Duodenal mucosa (tissue), 2 donors: ENCODE measurements at regions not wholly inside any gene's neighbourhood (a gene's known extent, or its start where the extent isn't known, plus 50 kb on each side); places are given as distances from the start of the nearest gene placed in this dataset.

ENCODE experiments used
- H3K27ac ChIP-seq: one replicate; pipeline ENCODE4 v1.7.0; 2013; ENCODE audit warnings: low read depth, low read length
- H3K27me3 ChIP-seq, 2 donors: one replicate each; pipeline ENCODE4 v1.7.0; 2013; ENCODE audit warnings: low read length in 2 of 2, control low read depth in 1 of 2; ENCODE audit not compliant: insufficient read depth in 2 of 2, control insufficient read depth in 1 of 2
- H3K36me3 ChIP-seq, 2 donors: one replicate each; pipeline ENCODE4 v1.7.0; 2013; ENCODE audit warnings: low read length in 2 of 2, control low read depth in 1 of 2; ENCODE audit not compliant: insufficient read depth in 2 of 2, control insufficient read depth in 1 of 2
- H3K4me1 ChIP-seq, 2 donors: one replicate each; pipeline ENCODE4 v1.7.0; 2013; ENCODE audit warnings: low read length in 2 of 2, control low read depth in 1 of 2; ENCODE audit not compliant: insufficient read depth in 2 of 2, control insufficient read depth in 1 of 2
- H3K4me3 ChIP-seq, 2 donors: one replicate each; pipeline ENCODE4 v1.7.0; 2013; ENCODE audit warnings: low read length in 2 of 2, low read depth in 1 of 2
- H3K9ac ChIP-seq, 2 donors: one replicate each; pipeline ENCODE4 v1.7.0; 2013; ENCODE audit warnings: low read length in 2 of 2, low read depth in 1 of 2
- H3K9me3 ChIP-seq, 2 donors: one replicate each; pipeline ENCODE4 v1.7.0; 2013; ENCODE audit warnings: low read length in 2 of 2, control low read depth in 1 of 2; ENCODE audit not compliant: control insufficient read depth in 1 of 2

- no peaks in the 10 kb centered on the region for H3K4me1 ChIP-seq
- no peaks in the 10 kb centered on the region for H3K36me3 ChIP-seq
- no peaks in the 10 kb centered on the region for H3K27me3 ChIP-seq
- H3K9me3 ChIP-seq, result no peaks in the 10 kb centered on the region
- no peak overlapping the region for H3K4me3 ChIP-seq
- no peak overlapping the region for H3K27ac ChIP-seq
- no peak overlapping the region for H3K9ac ChIP-seq
These were observed 68.7 kb upstream of the RAD23B start for GRCh38 chr9:107214381-107214780.

GRCh38 chr9:107214915-107215314 lies 68.2 kb upstream of the RAD23B start:
- no peak overlapping the region for H3K9ac ChIP-seq
- no peaks in the 10 kb centered on the region for H3K36me3 ChIP-seq
- H3K27me3 ChIP-seq, result no peaks in the 10 kb centered on the region
- H3K4me3 ChIP-seq, result no peak overlapping the region
- H3K4me1 ChIP-seq, result no peaks in the 10 kb centered on the region
- H3K27ac ChIP-seq, result no peak overlapping the region
- no peaks in the 10 kb centered on the region for H3K9me3 ChIP-seq

DNA sequence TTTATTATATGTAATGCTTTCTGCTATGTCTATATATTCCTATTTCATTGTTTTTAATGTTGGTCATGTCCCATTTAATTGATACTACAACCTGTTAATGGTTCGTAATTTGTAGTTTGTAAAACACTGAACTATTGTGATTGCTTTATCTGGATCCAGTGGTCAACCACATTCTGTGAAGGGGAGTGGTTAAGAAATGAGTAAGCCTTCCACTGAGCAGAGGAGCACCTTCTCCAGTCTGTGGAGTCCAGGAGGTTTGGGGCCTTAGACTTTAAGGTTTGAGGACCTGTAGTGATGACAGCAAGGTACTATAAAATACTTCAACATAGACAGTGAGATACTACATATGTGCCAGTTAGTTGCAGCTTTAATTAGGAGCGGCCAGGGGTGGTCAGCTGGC lies 67.7 kb upstream of the RAD23B start:
- no peak overlapping the region for H3K4me3 ChIP-seq
- H3K9me3 ChIP-seq, result no peaks in the 10 kb centered on the region
- H3K4me1 ChIP-seq, result no peaks in the 10 kb centered on the region
- H3K36me3 ChIP-seq, result no peaks in the 10 kb centered on the region
- H3K27ac ChIP-seq, result no peak overlapping the region
- no peaks in the 10 kb centered on the region for H3K27me3 ChIP-seq
- no peak overlapping the region for H3K9ac ChIP-seq

DNA sequence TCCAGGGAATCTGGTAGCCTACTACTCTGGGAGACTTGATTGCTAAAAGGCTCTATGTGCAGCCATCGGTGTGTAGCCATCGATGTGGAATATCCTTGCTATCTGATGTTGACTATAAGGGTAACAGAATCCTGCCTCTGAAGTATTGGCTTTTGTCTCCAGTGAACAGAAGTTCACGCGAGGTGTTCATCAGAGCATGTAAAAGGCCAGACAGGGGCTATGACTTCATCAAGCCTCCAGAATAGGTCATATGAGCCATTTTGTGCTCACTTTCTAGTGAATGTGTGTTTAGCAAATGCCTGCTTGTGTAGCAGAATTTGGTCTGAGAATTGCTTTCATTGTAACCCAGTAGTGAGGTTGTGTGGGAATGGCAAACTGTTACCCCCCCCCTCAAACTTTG lies 66.8 kb upstream of the RAD23B start:
- Histone ChIP-seq H3K27ac (no peak overlapping the region), H3K9ac (no peak overlapping the region), H3K4me1 (no peaks in the 10 kb centered on the region), H3K27me3 (no peaks in the 10 kb centered on the region), H3K9me3 (no peaks in the 10 kb centered on the region), H3K4me3 (no peak overlapping the region), H3K36me3 (no peaks in the 10 kb centered on the region)

- no peak overlapping the region for H3K4me3 ChIP-seq
- H3K4me1 ChIP-seq, result peaks cover 6 to 7% of the 10 kb centered on the region in 2 donors
- no peak overlapping the region for H3K27ac ChIP-seq
- no peaks in the 10 kb centered on the region for H3K36me3 ChIP-seq
- H3K27me3 ChIP-seq, result no peaks in the 10 kb centered on the region
- no peaks in the 10 kb centered on the region for H3K9me3 ChIP-seq
- no peak overlapping the region for H3K9ac ChIP-seq
These were observed 64.1 kb upstream of the RAD23B start for GRCh38 chr9:107218829-107219485.

DNA sequence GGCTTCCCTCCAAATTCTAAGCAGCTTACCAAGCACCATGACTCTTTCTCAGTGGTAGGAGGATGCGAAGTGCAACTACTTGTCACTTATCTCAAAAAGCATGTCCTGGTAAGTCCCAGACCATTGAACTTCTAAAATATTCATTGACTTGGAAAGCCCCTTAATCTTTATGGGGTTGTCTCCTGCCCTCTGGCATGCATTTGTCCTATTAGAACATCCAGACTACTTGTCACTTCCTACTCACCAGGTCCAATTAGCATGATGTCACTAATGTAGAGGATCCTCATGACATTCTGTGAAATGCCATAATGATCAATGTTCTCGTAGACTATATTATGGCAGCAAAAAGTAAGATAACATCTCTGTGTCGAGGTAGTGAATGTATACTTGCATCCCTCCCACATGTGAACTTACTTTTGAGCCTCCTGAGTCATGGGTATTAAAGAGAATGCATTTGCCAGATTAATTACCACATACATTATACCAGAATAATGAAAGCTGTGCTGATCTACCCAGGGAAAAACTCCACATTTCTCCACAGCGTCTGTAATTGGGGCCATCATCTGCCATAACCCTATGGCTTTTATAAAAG lies 63.5 kb upstream of the RAD23B start:
- Histone ChIP-seq H3K9ac (no peak overlapping the region), H3K27ac (no peak overlapping the region), H3K36me3 (no peaks in the 10 kb centered on the region), H3K9me3 (no peaks in the 10 kb centered on the region), H3K27me3 (no peaks in the 10 kb centered on the region), H3K4me3 (no peak overlapping the region), H3K4me1 (peaks cover 6 to 7% of the 10 kb centered on the region in 2 donors)

DNA sequence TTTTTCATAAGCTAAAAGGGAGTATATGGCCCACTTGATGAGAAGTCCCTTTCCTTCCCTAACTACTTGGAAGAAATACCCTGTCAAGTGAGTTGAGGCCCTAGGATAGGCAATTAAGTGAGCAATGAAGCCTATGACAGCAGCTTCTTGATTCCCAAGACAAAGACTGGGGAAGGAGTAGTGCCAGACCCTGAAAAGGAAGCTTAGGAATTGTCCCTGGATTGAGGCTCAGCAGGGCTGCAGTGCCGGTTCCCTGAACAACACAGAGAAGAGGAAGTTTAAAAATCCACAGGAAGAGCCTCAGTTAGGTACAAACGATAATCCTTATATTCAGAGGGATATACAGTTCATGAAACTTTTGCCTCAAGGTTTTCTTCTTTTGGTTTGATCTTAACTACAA lies 61.8 kb upstream of the RAD23B start:
- no peak overlapping the region for H3K27ac ChIP-seq
- H3K9ac ChIP-seq, result no peak overlapping the region
- no peak overlapping the region for H3K4me3 ChIP-seq
- no peaks in the 10 kb centered on the region for H3K9me3 ChIP-seq
- H3K36me3 ChIP-seq, result no peaks in the 10 kb centered on the region
- no peaks in the 10 kb centered on the region for H3K27me3 ChIP-seq
- H3K4me1 ChIP-seq, result peaks cover 6 to 7% of the 10 kb centered on the region in 2 donors

- H3K9ac ChIP-seq, result peak overlapping the region in 1 of 2 donors; percentile 46
- H3K9me3 ChIP-seq, result no peaks in the 10 kb centered on the region
- H3K36me3 ChIP-seq, result no peaks in the 10 kb centered on the region
- peak overlapping the region; percentile 50 to 59 for H3K4me3 ChIP-seq
- no peaks in the 10 kb centered on the region for H3K27me3 ChIP-seq
- H3K4me1 ChIP-seq, result peaks cover 7% of the 10 kb centered on the region in 2 donors
- H3K27ac ChIP-seq, result no peak overlapping the region
These were observed 61.0 kb upstream of the RAD23B start for GRCh38 chr9:107222020-107222522.

DNA sequence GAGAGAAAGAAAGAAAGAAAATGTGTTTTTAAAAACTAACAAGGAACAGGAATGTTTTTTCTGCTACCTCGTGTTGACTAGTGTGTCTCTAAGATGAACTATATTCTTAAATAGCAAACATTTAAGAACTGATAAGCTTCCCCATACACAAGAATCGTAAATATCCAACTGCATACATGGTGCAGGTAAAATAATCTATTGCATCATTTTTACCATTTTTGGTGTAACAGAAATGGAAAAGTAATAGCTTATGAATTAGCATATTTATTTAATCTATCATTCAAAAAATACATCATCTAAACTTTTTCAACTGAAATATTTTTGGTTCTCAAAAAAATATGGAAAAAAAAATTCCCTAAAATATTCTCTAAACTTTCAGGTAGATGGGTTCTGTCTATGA lies 59.7 kb upstream of the RAD23B start:
- no peaks in the 10 kb centered on the region for H3K36me3 ChIP-seq
- no peak overlapping the region for H3K4me3 ChIP-seq
- H3K9ac ChIP-seq, result no peak overlapping the region
- H3K27ac ChIP-seq, result no peak overlapping the region
- peaks cover 10 to 17% of the 10 kb centered on the region in 2 donors for H3K4me1 ChIP-seq
- no peaks in the 10 kb centered on the region for H3K9me3 ChIP-seq
- H3K27me3 ChIP-seq, result no peaks in the 10 kb centered on the region

DNA sequence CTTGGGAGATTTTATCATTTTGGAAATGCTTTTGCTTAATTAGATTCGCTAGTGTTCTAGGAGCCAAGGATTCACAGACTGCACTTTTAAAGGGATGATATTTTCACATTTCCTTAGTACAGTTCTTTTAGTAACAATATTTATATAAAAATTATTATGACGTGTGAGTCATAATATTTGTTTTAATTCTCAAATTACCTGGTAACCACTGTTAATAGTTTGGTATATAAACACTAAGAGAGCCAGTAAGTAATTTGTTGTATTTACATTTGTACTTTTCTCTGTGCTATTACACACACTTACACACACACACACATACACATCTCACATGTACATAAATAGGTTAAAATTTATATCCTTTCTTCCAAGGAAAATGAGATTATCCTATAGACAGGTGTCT lies 58.8 kb upstream of the RAD23B start:
- H3K36me3 ChIP-seq, result no peaks in the 10 kb centered on the region
- H3K27ac ChIP-seq, result no peak overlapping the region
- peaks cover 14 to 25% of the 10 kb centered on the region in 2 donors for H3K4me1 ChIP-seq
- no peaks in the 10 kb centered on the region for H3K9me3 ChIP-seq
- H3K9ac ChIP-seq, result no peak overlapping the region
- H3K27me3 ChIP-seq, result no peaks in the 10 kb centered on the region
- no peak overlapping the region for H3K4me3 ChIP-seq
